Lower leg skin (tissue), 4 donors: ENCODE measurements at regions not wholly inside any gene's neighbourhood (a gene's known extent, or its start where the extent isn't known, plus 50 kb on each side); places are given as distances from the start of the nearest gene placed in this dataset.

Experiments
- DNase-seq, 2 donors: peaks; one replicate each; pipeline ENCODE4 v3.0.0-alpha.2; 2019; ENCODE audit warnings: low spot score in 2 of 2
- H3K4me3 ChIP-seq: fragments of 200-600 bp; sonication (generic); 2 replicates; pipeline ENCODE4 v1.5.1; 2017; ENCODE audit warnings: mild to moderate bottlenecking, low read depth; ENCODE audit not compliant: poor library complexity, severe bottlenecking
- CTCF ChIP-seq, 3 donors: fragments of 450-650 bp; IDR thresholded peaks; one replicate each; pipeline ENCODE4 v1.5.1; 2016; ENCODE audit warnings: antibody characterized with exemption in 3 of 3, mild to moderate bottlenecking in 3 of 3, moderate library complexity in 2 of 3
- POLR2A ChIP-seq, 2 donors: fragments of 450-650 bp; IDR thresholded peaks; one replicate each; pipeline ENCODE4 v1.6.1; 2016 to 2017; ENCODE audit warnings: antibody characterized with exemption in 2 of 2, mild to moderate bottlenecking in 1 of 2, moderate library complexity in 1 of 2
- WGBS, 2 donors: methylation state at CpG; one replicate each; pipeline ENCODE4 v1.1.5; 2018; 5-methylcytosine and 5-hydroxymethylcytosine counted together
- intact Hi-C: fragments of 100-400 bp; cut with DNase I; formaldehyde crosslinking; loops from one replicate; pipeline ENCODE4 v1.15.0; 2023; ENCODE audit warnings: low total_unique reads

- no peak for DNase-seq
- intact Hi-C loops: no loop called here
- H3K4me3 ChIP-seq: no peak overlapping the region
- no peak for TF ChIP-seq POLR2A (IDR thresholded peaks at IDR 0.05)
- no peak for TF ChIP-seq CTCF (IDR thresholded peaks at IDR 0.05)
- 92 to 96% methylated on average over 2 of the region's 2 CpGs for WGBS, 2 donors
Measured at GRCh38 chr18:26700728-26701127, 152.4 kb upstream of the KCTD1 start.

GRCh38 chr18:26700201-26700600 lies 151.8 kb upstream of the KCTD1 start:
- intact Hi-C loops: no loop called here
- TF ChIP-seq POLR2A (IDR thresholded peaks at IDR 0.05) (no peak), CTCF (IDR thresholded peaks at IDR 0.05) (no peak)
- DNase-seq: no peak
- no peak overlapping the region for H3K4me3 ChIP-seq

- no peak for DNase-seq
- no peak overlapping the region for H3K4me3 ChIP-seq
- 79 to 80% methylated on average over 6 of the region's 6 CpGs for WGBS, 2 donors
- TF ChIP-seq POLR2A (IDR thresholded peaks at IDR 0.05) (no peak), CTCF (IDR thresholded peaks at IDR 0.05) (no peak)
- intact Hi-C loops: no loop called here
Measured at GRCh38 chr18:26697186-26697884, 149.0 kb upstream of the KCTD1 start.

GRCh38 chr18:26696786-26697185 lies 148.4 kb upstream of the KCTD1 start:
- intact Hi-C loops: no loop called here
- DNase-seq: no peak
- H3K4me3 ChIP-seq: no peak overlapping the region
- 73 to 75% methylated on average over 2 of the region's 2 CpGs for WGBS, 2 donors
- TF ChIP-seq POLR2A (IDR thresholded peaks at IDR 0.05) (no peak), CTCF (IDR thresholded peaks at IDR 0.05) (no peak)

GRCh38 chr18:26696308-26696707 lies 148.0 kb upstream of the KCTD1 start:
- 45 to 48% methylated on average over 6 of the region's 6 CpGs for WGBS, 2 donors
- H3K4me3 ChIP-seq: no peak overlapping the region
- no peak for TF ChIP-seq CTCF (IDR thresholded peaks at IDR 0.05)
- TF ChIP-seq POLR2A (IDR thresholded peaks at IDR 0.05): no peak
- no peak for DNase-seq
- intact Hi-C loops: no loop called here
